ENCODE measurements at regions not wholly inside any gene's neighbourhood (a gene's known extent, or its start where the extent isn't known, plus 50 kb on each side); places are given as distances from the start of the nearest gene placed in this dataset.

DNA sequence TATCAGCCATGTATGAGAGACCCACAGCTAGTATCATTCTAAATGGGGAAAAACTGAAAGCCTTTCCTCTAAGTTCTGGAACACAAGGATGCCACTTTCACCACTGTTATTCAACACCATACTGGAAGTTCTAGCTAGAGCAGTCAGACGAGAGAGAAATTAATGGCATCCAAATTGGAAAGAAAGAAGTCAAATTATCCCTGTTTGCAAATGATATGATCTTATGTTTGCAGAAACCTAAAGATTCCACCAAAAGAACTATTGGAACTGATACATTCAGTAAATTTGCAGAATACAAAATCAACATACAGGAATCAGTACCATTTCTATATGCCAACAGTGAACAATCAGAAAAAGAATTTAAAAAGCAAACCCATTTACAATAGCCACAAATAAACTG, 226.0 kb downstream of the TRPC6 start:
- no peaks in the 10 kb centered on the region for H3K9me3 ChIP-seq (ENCODE audit: low read length)
- no peak overlapping the region for H3K4me2 ChIP-seq (ENCODE audit: low read length)
- H3K79me2 ChIP-seq (ENCODE audit: insufficient read depth, low read length), result no peaks in the 10 kb centered on the region
- no peak overlapping the region for H3K9ac ChIP-seq (ENCODE audit: low read length)
- no peaks in the 10 kb centered on the region for H4K20me1 ChIP-seq (ENCODE audit: insufficient read depth, low read length)
- H3K27me3 ChIP-seq (ENCODE audit: insufficient read depth, low read length), result no peaks in the 10 kb centered on the region
- no peak overlapping the region for H3K4me3 ChIP-seq (ENCODE audit: low read depth, low read length, poor library complexity, severe bottlenecking)
- no peaks in the 10 kb centered on the region for H3K9me2 ChIP-seq (ENCODE audit: low read depth, low read length)
- no peak overlapping the region for H2AFZ ChIP-seq (ENCODE audit: low read length)
- TF ChIP-seq, protein P1, sequence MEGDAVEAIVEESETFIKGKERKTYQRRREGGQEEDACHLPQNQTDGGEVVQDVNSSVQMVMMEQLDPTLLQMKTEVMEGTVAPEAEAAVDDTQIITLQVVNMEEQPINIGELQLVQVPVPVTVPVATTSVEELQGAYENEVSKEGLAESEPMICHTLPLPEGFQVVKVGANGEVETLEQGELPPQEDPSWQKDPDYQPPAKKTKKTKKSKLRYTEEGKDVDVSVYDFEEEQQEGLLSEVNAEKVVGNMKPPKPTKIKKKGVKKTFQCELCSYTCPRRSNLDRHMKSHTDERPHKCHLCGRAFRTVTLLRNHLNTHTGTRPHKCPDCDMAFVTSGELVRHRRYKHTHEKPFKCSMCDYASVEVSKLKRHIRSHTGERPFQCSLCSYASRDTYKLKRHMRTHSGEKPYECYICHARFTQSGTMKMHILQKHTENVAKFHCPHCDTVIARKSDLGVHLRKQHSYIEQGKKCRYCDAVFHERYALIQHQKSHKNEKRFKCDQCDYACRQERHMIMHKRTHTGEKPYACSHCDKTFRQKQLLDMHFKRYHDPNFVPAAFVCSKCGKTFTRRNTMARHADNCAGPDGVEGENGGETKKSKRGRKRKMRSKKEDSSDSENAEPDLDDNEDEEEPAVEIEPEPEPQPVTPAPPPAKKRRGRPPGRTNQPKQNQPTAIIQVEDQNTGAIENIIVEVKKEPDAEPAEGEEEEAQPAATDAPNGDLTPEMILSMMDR (IDR thresholded peaks at IDR 0.05; ENCODE audit: low read length), result no peak
- TF ChIP-seq EZH2 (IDR thresholded peaks at IDR 0.05; ENCODE audit: borderline replicate concordance, low read length), result no peak
- H3F3A ChIP-seq (ENCODE audit: insufficient read depth, low read length), result no peaks in the 10 kb centered on the region
- no peaks in the 10 kb centered on the region for H3K4me1 ChIP-seq (ENCODE audit: insufficient read depth, low read length, severe bottlenecking)
- H3K36me3 ChIP-seq (ENCODE audit: insufficient read depth, low read length), result no peaks in the 10 kb centered on the region
- no peak overlapping the region for H3K27ac ChIP-seq (ENCODE audit: low read depth, low read length, poor library complexity, severe bottlenecking)

- no peaks in the 10 kb centered on the region for H3K9me2 ChIP-seq (ENCODE audit: low read depth, low read length)
- no peaks in the 10 kb centered on the region for H3F3A ChIP-seq (ENCODE audit: insufficient read depth, low read length)
- no peak overlapping the region for H3K4me3 ChIP-seq (ENCODE audit: low read depth, low read length, poor library complexity, severe bottlenecking)
- no peak overlapping the region for H3K4me2 ChIP-seq (ENCODE audit: low read length)
- no peaks in the 10 kb centered on the region for H3K4me1 ChIP-seq (ENCODE audit: insufficient read depth, low read length, severe bottlenecking)
- TF ChIP-seq, protein P1 (IDR thresholded peaks at IDR 0.05; ENCODE audit: low read length), result no peak
- TF ChIP-seq EZH2 (IDR thresholded peaks at IDR 0.05; ENCODE audit: borderline replicate concordance, low read length), result no peak
- no peaks in the 10 kb centered on the region for H3K36me3 ChIP-seq (ENCODE audit: insufficient read depth, low read length)
- no peaks in the 10 kb centered on the region for H3K79me2 ChIP-seq (ENCODE audit: insufficient read depth, low read length)
- H3K9me3 ChIP-seq (ENCODE audit: low read length), result no peaks in the 10 kb centered on the region
- H2AFZ ChIP-seq (ENCODE audit: low read length), result no peak overlapping the region
- no peak overlapping the region for H3K9ac ChIP-seq (ENCODE audit: low read length)
- no peaks in the 10 kb centered on the region for H3K27me3 ChIP-seq (ENCODE audit: insufficient read depth, low read length)
- no peak overlapping the region for H3K27ac ChIP-seq (ENCODE audit: low read depth, low read length, poor library complexity, severe bottlenecking)
- H4K20me1 ChIP-seq (ENCODE audit: insufficient read depth, low read length), result no peaks in the 10 kb centered on the region
Observed at GRCh38 chr11:101354801-101355200, 225.2 kb upstream of the PGR start.

DNA sequence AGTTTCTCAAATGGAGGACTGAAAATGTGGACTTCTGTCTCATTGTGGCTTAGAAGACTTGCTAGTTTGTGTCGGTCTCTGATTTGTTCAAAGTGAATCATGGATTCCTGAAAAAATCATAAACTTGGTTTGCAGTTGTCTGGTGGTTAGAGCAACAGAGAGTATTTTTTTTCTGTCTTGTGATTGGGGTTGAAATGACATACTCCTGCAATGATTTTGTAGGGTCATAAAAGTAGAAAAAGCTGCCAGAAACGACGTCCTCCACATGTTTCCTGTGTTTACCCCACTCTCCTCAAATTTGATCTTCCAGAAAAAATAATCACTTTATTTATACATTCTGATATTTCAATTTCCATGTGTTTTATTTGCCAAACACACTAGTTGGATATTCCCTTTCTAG, 219.2 kb upstream of the PGR start:
- H3K27me3 ChIP-seq (ENCODE audit: insufficient read depth, low read length), result no peaks in the 10 kb centered on the region
- H3K36me3 ChIP-seq (ENCODE audit: insufficient read depth, low read length), result no peaks in the 10 kb centered on the region
- H4K20me1 ChIP-seq (ENCODE audit: insufficient read depth, low read length), result no peaks in the 10 kb centered on the region
- H3K9ac ChIP-seq (ENCODE audit: low read length), result no peak overlapping the region
- no peak overlapping the region for H2AFZ ChIP-seq (ENCODE audit: low read length)
- no peak for TF ChIP-seq EZH2 (IDR thresholded peaks at IDR 0.05; ENCODE audit: borderline replicate concordance, low read length)
- TF ChIP-seq, protein P1 (IDR thresholded peaks at IDR 0.05; ENCODE audit: low read length), result no peak
- no peaks in the 10 kb centered on the region for H3K9me2 ChIP-seq (ENCODE audit: low read depth, low read length)
- H3K27ac ChIP-seq (ENCODE audit: low read depth, low read length, poor library complexity, severe bottlenecking), result no peak overlapping the region
- no peaks in the 10 kb centered on the region for H3K9me3 ChIP-seq (ENCODE audit: low read length)
- no peaks in the 10 kb centered on the region for H3K4me1 ChIP-seq (ENCODE audit: insufficient read depth, low read length, severe bottlenecking)
- H3K4me3 ChIP-seq (ENCODE audit: low read depth, low read length, poor library complexity, severe bottlenecking), result no peak overlapping the region
- no peaks in the 10 kb centered on the region for H3K79me2 ChIP-seq (ENCODE audit: insufficient read depth, low read length)
- H3K4me2 ChIP-seq (ENCODE audit: low read length), result no peak overlapping the region
- H3F3A ChIP-seq (ENCODE audit: insufficient read depth, low read length), result no peaks in the 10 kb centered on the region
